ENCODE measurements at regions not wholly inside any gene's neighbourhood (a gene's known extent, or its start where the extent isn't known, plus 50 kb on each side); places are given as distances from the start of the nearest gene placed in this dataset.

DNA sequence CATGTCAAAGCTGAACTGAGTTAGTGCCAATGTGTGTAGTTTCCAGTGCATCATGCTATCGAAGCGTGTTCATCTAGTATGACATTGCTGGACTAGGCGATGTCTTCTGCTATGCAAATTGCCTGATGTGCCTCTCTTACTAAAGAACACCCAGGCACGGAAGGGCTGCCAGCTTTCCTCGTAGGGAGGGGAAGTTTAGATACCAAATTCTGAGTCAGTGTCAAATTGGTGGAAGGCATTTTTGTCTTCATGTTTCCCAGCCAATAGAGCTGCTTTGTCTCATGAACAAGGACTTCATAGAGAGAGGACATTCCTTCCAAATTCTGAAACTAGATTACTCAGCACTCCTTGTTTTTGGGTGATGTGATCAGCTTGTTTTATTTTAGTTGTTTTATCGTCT is 320.1 kb downstream of the BTBD3 start:
- TF ChIP-seq, protein P1, sequence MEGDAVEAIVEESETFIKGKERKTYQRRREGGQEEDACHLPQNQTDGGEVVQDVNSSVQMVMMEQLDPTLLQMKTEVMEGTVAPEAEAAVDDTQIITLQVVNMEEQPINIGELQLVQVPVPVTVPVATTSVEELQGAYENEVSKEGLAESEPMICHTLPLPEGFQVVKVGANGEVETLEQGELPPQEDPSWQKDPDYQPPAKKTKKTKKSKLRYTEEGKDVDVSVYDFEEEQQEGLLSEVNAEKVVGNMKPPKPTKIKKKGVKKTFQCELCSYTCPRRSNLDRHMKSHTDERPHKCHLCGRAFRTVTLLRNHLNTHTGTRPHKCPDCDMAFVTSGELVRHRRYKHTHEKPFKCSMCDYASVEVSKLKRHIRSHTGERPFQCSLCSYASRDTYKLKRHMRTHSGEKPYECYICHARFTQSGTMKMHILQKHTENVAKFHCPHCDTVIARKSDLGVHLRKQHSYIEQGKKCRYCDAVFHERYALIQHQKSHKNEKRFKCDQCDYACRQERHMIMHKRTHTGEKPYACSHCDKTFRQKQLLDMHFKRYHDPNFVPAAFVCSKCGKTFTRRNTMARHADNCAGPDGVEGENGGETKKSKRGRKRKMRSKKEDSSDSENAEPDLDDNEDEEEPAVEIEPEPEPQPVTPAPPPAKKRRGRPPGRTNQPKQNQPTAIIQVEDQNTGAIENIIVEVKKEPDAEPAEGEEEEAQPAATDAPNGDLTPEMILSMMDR (IDR thresholded peaks at IDR 0.05), result no peak
- TF ChIP-seq POLR2A (IDR thresholded peaks at IDR 0.05), result no peak

Measured in tibial nerve (tissue), 3 donors.